ENCODE measurements at regions not wholly inside any gene's neighbourhood (a gene's known extent, or its start where the extent isn't known, plus 50 kb on each side); places are given as distances from the start of the nearest gene placed in this dataset.
"Not testable (repeated sequence)": the region's sequence is repeated elsewhere in the genome, so short reads cannot be mapped to it uniquely, and the experiment has no call there.

DNA sequence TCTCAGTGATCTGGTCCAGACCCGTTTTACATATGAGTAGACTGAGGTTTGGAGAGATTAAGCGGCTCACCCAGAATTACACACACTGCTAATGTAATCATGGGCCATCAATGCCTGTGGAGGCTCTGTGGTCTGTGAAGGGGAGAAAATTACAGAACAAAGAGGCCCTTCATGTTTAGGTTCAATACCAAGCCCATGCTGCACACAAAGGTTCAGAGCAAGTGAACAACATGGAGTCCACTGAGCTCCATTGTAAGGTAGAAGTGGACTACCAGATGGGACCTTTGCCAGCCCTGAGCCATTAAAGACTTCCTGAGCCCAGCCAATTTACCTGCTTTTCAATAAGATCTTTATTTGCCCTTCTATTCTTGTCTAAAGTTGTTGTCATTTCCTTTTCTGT, 109.8 kb downstream of the LUZP4 start:
- DNase-seq (ENCODE audit: low spot score) = no peak
- intact Hi-C loops (cut with DNase I) = no loop called here

DNA sequence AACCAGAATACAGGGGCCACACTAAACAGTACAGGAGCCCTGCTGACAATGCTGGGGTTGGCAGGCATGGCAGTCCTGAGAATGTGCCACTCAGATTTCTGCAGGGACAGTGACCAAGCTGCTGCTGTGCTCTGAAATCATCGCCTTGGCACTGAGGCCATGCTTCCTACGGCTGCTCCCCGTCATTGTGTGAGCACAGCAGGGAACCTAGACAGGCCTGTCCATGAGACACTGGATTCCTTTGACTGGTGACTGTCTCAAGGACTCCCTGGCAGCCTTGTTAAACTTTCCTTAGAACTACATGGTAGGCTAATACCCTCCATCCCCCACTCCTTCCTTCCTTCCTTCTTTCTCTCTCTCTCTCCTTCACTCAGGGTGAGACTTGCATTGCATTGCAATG, 111.4 kb downstream of the LUZP4 start:
- intact Hi-C loops (cut with DNase I) = no loop called here
- no peak for DNase-seq (ENCODE audit: low spot score)

DNA sequence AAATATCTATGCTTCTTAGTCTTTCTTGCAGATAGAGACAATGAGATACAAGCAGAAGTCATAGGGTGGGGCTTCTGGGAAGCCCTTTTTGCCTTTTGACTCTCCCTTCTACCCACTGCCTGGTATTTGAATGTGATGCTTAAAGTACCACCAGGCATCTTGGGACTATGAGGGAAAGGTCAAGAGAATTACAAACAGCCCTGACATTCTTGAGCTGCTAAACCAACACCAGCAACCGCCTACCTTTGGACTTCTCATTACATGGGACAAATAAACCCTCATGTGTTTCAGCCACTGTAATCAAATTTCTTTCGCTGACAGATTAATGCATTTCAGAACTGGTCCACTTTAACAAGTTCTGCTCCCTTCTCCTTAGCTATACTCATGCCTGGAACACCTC, 112.8 kb downstream of the LUZP4 start:
- intact Hi-C loops (cut with DNase I) = no loop called here
- DNase-seq (ENCODE audit: low spot score) = no peak

DNA sequence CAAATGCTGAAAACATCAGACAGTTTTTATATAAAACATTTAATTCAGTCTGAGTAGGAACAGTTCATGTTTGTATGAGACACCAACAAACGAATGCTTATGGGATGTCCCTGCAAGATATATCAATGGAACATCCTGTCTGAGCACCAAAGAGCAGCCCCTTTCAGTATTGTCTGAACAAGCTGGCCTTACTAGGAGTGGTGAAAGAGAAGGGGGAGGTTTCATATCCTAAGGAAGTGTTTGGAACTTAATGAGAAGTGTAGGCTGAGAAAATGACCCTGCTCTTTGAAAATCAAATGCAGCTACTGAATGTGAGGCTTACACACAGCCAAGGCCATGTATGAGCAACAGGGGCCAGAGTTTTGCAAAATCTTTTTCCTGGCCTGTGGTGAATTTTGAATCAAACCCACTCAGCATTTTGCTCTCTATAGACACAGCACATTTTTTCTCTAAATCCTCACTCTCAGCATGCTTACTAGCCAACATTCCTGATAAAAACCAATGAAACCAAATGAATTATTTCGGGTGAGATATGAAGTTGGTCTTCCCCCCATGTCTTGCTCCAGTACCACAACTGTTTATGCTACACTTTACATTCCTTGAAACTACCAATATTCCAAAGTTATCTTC, 119.4 kb downstream of the LUZP4 start:
- DNase-seq (ENCODE audit: low spot score) = no peak
- intact Hi-C loops (cut with DNase I) = no loop called here

DNA sequence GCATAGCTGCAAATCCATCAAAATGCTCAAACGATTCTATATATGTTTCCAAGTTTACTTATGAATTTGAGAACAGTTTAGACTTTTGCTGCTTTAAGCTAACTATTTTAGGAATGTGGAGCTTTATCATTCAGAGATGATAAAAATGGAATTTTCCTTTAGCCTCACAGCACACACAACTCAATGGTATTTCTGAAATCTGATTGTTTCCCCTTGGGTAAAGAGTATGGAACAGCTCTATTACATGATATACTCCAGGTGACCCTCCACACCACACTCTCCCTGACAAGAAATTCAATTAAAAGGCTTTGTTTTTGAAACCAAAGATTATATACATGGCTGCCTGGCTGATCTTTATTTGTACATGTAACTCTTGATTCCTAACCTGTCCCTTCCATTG, 120.0 kb downstream of the LUZP4 start:
- DNase-seq (ENCODE audit: low spot score) = no peak

DNA sequence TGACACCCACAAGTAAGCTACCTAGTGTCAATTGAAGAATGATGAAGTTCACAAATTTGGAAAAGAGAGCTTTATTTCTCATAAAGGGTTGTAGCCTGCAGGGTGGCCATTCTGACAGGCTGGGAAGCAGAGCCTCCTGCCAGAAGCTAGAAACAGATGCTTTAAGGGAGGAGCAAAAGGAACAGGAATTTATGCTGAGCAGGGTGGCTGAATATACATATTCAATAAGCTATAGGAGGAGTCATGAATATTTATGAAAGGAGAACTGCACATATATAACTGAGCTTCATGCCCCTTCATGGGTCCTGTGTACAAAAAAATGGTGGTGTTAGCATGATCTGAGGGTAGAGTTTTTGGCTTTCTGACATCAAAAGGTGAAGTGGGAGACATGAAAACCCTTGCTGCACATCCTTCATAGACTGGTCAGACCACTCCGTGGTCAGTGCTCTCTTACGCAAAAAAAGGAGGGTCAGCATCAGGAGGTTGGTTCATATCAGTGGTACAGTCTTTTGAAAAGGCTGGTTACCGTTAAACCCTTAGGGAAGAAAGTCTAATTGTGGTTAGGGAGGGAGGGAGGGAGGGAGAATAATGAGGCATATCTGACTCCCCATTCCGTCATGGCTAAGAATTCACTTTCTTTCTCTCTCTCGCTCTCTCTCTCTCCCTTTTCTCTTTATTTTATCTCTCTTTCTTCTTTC, 121.4 kb downstream of the LUZP4 start:
- intact Hi-C loops (cut with DNase I) = no loop called here

More for the DNA sequence above, 120.0 kb downstream of the LUZP4 start:
- intact Hi-C loops (cut with DNase I) = no loop called here

DNA sequence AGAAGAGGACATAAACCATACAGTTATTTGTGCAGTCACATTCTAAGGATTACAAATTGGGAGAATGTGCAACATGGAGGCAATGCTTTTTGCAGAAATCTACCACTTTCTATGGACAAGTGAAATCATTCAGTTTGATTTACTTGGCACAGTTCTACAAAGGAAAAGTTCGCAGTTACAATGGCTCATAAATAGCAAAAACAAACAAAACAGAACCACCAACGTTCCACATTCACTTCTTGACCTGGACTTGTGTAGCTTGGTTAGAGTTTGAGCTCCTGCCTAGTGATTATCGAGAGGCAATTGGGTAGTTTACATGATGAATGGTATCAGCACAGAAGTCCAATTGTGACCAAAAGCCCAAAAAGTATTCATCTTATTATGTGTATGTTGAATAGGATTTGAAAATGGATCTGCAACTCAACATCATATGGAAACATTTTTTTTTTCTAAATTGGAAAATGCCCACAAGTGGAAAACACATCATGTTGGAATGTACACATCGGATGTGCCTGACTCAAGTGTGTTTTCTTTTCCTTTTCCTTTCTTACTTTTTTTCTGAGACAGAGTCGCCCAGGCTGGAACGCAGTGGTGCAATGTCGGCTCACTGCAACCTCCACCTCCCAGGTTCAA, 123.8 kb downstream of the LUZP4 start:
- intact Hi-C loops (cut with DNase I) = no loop called here
- DNase-seq (ENCODE audit: low spot score) = no peak

More for the DNA sequence above, 121.4 kb downstream of the LUZP4 start:
- DNase-seq (ENCODE audit: low spot score) = no peak

DNA sequence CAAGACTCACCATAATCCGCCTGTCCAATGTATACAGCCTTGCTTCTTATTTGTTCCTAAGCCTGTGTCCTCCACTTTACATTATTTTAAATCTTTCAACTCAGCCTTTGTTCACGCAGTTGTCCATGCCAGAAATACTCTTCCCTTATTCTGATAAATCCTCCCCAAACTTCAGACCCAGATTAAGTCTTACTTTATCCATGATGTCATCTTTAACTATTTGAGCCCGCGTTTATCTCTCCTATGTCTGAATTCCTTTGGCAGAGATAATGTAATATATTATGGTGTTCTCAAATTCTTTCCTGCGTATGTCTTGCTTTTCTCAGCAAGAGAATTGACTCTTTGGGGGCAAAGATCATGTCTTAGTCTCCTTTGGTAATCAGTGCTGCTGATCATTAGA, 129.6 kb downstream of the LUZP4 start:
- intact Hi-C loops (cut with DNase I) = no loop called here
- DNase-seq (ENCODE audit: low spot score) = no peak

DNA sequence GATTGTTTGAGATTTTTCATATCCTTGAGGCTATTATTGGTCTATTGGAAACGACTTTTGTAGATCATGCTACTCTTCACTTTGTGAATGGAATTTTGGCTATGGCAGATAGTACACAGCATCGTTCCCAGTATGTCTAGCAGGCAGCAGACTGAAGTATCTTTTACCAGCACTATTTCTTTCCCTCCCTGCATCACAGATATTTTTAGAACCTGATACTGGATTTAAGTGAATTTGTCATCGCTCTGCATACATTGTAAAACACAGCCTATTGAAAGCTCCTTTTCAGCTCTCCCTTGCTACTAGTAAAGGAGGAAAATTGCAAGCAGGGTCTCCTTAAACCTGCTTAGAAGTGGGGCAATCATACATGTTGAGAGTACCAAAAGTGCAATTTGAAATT, 133.6 kb downstream of the LUZP4 start:
- intact Hi-C loops (cut with DNase I) = no loop called here

DNA sequence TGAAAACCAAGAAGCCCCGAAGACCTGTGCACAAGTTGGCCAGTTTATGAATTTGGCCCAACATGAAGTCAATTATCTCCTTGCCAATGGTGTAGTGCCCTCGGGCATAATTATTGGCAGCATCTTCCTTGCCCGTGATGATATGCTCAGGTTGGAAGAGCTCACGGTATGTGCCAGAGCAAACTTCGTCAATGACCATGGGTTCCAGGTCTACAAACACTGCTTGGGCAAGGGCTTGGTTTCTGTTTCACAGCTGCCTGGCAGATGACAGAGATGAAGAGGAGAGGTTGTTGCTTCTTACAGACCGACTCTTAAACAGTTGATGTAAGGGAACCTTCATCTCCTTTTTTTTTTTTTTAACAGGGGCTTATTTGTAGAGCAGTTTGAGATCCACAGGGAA, 135.6 kb upstream of the PLS3 start:
- no peak for DNase-seq (ENCODE audit: low spot score)
- intact Hi-C loops (cut with DNase I) = no loop called here

More for the DNA sequence above, 133.6 kb downstream of the LUZP4 start:
- DNase-seq (ENCODE audit: low spot score) = no peak

DNA sequence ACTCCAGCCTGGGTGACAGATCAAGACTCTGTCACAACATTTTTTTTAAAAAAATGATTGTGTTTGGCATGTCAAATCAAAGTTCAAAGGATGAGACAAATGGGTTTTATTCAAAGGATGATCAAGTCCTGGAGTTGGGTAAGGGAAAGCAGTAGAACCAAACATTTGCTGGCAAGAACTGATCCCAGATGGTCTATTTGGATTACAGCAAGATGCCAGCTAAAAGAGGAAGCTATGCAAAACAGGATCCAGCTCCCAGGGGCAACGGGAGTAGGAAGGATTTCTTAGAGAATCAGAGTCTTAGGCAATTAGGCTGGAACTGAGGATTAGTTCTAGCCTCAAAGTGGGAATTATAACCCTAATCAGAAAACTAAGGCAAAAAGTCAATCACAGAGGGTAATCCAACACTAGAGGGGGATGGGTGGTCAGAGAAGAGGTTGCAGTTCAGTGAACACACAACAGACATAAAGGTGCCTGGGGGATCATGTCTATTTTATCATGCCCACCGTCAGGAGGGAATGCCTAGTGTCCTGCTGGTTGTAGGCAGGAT, 133.0 kb upstream of the PLS3 start:
- DNase-seq (ENCODE audit: low spot score) = no peak
- intact Hi-C loops (cut with DNase I) = no loop called here

DNA sequence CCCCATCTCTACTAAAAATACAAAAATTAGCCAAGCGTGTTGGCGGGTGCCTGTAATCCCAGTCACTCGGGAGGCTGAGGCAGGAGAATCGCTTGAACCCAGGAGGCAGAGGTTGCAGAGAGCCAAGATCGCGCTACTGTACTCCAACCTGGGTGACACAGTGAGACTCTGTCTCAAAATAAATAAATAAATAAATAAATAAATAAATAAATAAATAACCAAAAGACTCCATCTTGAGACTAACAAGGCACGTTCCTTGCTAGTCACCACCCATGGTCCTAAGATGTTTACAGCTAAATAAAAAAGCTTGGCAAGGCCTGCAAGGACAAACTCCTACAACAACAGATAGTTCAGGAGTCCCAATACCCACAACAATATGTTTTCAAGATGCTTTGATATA, 126.1 kb upstream of the PLS3 start:
- DNase-seq (ENCODE audit: low spot score); intact Hi-C loops (cut with DNase I): not testable (repeated sequence)

DNA sequence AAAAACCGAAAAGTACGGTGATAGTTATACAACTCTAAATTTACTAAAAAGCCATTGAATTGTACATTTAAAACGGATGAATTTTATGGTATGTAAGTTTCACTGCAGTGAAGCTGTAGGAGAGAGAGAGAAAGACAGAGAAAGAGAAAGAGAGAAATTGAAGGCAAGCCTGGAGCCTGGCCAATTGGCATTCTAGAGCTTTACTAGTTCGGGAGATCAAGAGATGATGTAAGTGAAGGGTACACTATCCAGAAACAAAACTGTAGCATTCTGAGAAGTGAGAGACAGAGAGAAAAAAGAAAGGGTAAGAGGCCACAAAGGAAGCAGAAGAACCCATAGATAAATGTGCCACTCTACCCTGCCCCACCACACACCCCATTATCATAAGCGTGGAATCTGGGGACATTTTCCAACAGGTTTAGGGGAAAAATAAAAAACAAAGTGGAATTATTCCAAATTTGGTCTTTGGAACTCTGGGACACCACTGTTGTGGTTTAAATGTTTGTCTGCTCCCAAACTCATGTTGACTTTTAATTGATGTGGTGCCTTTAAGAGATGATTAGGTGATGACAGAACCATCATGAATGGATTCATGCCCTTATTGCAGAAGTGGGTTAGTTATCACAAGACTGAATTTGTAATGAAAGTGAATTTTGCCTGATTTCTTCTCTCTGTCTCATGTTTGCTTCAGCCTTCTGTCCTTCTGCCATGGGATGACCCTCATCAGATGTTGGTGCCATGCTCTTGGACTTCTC, 123.0 kb upstream of the PLS3 start:
- intact Hi-C loops (cut with DNase I) = no loop called here
- DNase-seq (ENCODE audit: low spot score) = no peak

DNA sequence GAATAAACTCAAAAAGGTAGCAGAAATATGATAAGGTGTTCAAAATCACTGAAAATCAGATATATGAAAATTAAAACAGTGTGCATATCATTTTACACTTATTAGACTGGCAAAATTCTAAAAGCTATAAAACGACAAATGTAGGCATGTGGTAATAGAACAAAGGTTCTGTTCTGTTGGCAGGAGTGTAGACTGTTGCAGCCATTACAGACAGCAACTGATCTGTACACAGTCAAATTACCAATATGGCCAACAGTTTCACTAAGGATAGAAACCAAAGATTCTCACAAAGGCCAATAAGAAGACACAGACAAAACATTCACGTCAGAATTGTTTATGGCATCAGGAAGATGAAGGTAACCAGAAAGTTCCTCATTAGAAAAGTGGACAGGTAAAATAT, 112.8 kb upstream of the PLS3 start:
- intact Hi-C loops (cut with DNase I) = no loop called here
- no peak for DNase-seq (ENCODE audit: low spot score)

DNA sequence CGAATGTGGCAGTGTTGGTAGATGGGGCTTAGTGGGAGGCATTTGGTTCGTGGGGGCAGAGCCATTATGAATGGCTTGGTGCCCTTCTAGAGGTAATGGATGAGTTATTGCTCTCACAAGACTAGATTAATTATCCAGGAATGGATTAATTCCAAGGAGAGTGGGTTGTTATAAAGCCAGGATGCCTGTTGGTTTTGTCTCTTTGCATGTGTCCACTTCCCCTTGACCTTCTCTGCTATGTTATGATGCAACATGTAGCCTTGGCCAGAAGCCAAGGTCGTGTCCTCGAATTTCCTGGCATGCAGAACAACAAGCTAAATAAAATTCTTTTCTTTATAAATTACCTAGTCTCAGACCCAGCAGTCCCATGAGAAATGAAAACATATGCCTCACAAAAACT, 111.2 kb upstream of the PLS3 start:
- intact Hi-C loops (cut with DNase I) = loop anchor here in 1 of 2 donors (10.0 kb wide), 1 partner anchor 115 kb away; the partner anchor contains the start of gene PLS3
- no peak for DNase-seq (ENCODE audit: low spot score)

DNA sequence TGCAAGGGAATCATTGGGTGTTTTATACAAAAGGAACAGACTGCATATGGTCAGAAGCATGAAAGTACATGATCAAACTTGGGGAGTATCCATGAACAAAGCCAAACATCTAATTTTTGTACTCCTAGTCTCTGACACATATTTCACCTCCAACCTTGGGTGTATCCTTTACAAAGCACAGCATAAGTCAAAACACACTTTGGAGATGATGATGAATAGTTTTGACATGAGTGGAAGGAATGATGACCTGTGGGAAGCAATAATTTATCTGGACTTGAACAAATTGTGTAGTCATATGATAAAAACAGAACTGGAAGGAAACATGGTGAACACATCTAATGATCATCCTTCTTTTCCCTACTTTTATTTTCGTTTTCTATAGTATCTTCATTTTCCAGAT, 108.7 kb upstream of the PLS3 start:
- no peak for DNase-seq (ENCODE audit: low spot score)
- intact Hi-C loops (cut with DNase I) = loop anchor here in 1 of 2 donors (10.0 kb wide), 1 partner anchor 113 kb away; the partner anchor contains the start of gene PLS3

DNA sequence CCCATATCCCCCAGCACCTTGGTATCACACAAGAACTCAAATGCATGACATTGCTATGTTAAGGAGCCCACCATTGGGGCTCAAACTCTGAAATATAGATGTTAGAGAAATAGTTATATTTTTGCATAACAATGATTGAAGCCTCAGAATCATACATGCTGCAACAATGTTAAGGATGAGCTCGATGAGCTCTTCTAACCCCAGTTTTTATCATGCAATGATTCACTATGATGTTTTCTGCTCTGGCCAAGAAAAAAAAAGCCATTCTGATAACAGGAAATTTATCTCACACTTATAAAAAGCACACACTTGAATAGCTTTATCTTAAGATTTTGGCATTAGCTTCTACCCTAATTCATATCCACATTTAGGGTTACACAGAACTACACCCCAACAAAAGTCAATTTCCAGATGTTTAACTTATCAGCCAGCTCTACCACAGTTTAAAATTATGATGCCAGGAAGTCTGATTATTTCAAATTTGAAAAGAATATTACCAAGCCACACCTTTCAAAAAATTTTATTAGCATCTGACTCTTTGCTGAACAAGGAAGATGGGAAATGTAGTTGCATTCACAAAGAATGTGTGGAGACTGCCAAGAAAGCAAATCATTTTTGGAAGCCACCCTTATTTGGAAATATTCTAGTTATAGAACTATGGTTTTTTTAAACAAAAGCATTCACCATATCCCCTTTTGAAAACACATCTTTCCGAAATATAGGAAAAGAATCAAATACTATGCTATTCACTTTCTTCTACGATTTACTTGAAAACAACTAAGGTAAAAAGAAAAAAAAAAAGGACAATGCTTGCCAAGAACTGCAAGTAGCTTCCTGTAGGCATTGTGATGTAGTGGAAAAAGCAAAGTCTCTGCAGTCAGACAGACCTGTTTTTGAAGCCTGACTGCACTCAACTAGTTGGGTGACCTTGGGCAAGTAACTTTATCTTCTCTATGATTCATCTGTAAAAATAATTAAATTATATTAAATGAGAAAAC, 100.8 kb upstream of the PLS3 start:
- DNase-seq (ENCODE audit: low spot score) = no peak
- intact Hi-C loops (cut with DNase I) = loop anchor here in 1 of 2 donors (10.0 kb wide), 1 partner anchor 105 kb away; the partner anchor contains the start of gene PLS3

DNA sequence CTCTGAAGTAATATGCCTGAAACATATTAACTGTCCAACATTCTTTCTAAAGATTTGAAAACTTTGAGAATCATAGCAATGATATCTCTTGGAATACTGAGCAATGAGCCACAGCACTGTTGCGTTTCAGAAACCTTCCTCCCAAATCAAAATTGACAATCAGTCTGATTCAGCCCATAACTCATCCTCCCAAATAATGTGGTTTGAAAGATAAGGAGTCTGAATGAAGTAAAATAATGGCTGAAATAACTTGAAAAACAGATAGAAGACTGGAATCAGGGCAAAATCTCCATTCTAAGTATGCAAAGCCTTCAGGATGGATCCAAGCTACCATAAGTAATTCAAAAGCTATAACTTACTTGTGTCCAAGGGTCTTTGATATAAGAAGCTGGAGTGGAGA, 98.6 kb upstream of the PLS3 start:
- intact Hi-C loops (cut with DNase I) = no loop called here
- DNase-seq (ENCODE audit: low spot score) = no peak

All from posterior vena cava (tissue), 2 donors.